ENCODE measurements at regions not wholly inside any gene's neighbourhood (a gene's known extent, or its start where the extent isn't known, plus 50 kb on each side); places are given as distances from the start of the nearest gene placed in this dataset.
"Not testable (repeated sequence)": the region's sequence is repeated elsewhere in the genome, so short reads cannot be mapped to it uniquely, and the experiment has no call there.

GRCh38 chr6:125587666-125588632, 161.5 kb upstream of the HEY2 start (continued):
- TF ChIP-seq EZH2phosphoT487 (IDR thresholded peaks at IDR 0.05; ENCODE audit: unreplicated experiment) (no peak), ZNF331 (CRISPR knock-in tag; IDR thresholded peaks at IDR 0.05; ENCODE audit: low read depth) (no peak), EZH2 (IDR thresholded peaks at IDR 0.05; ENCODE audit: low read depth, unreplicated experiment) (no peak), ETS1 (IDR thresholded peaks at IDR 0.05) (no peak), ZNF114 (CRISPR knock-in tag; IDR thresholded peaks at IDR 0.05) (no peak), NANOG (IDR thresholded peaks at IDR 0.05; ENCODE audit: borderline replicate concordance) (no peak), CTCF (conservative IDR thresholded peaks at IDR 0.05; ENCODE audit: low read depth in 2 of 2) (no peak)

GRCh38 chr6:125591796-125592195, 157.6 kb upstream of the HEY2 start:
- not testable (repeated sequence) for H3K9me2 ChIP-seq (ENCODE audit: insufficient read depth); H3K9me3 Mint-ChIP-seq; ATAC-seq

GRCh38 chr6:125593746-125594145, 155.7 kb upstream of the HEY2 start:
- Histone ChIP-seq H3K4me2 (no peak overlapping the region), H3K4me3 (no peak overlapping the region), H4K20me1 (replicated peaks; ENCODE audit: insufficient read depth) (no peaks in the 10 kb centered on the region), H3K4me1 (ENCODE audit: insufficient read depth) (no peaks in the 10 kb centered on the region), H3K36me3 (ENCODE audit: insufficient read depth) (no peaks in the 10 kb centered on the region), H3K27ac (ENCODE audit: low read depth) (no peak overlapping the region), H3F3A (replicated peaks; ENCODE audit: low read depth) (no peaks in the 10 kb centered on the region), H3K27me3 (ENCODE audit: insufficient read depth) (no peaks in the 10 kb centered on the region), H3K9me2 (ENCODE audit: insufficient read depth) (no peaks in the 10 kb centered on the region), H2AFZ (no peak overlapping the region), H3K79me2 (replicated peaks; ENCODE audit: insufficient read depth) (no peaks in the 10 kb centered on the region)
- ATAC-seq (no peak), DNase-seq (ENCODE audit: low spot score) (no peak)
- H3K4me1 Mint-ChIP-seq, result peaks cover 12% of the 10 kb centered on the region
- H3K27me3 Mint-ChIP-seq (ENCODE audit: insufficient read depth, low read depth, poor library complexity), result no peaks in the 10 kb centered on the region
- H3K36me3 Mint-ChIP-seq (ENCODE audit: low read depth), result no peaks in the 10 kb centered on the region
- H3K27ac Mint-ChIP-seq, result no peak overlapping the region
- H3K4me3 Mint-ChIP-seq, result no peak overlapping the region
- H3K9me3 Mint-ChIP-seq, result no peaks in the 10 kb centered on the region
- TF ChIP-seq STAT1 (IDR thresholded peaks at IDR 0.05; ENCODE audit: unreplicated experiment), result no peak
- no peak for TF ChIP-seq EZH2phosphoT487 (IDR thresholded peaks at IDR 0.05; ENCODE audit: unreplicated experiment)
- TF ChIP-seq JUNB (IDR thresholded peaks at IDR 0.05; ENCODE audit: unreplicated experiment), result no peak
- no peak for TF ChIP-seq ETS1 (IDR thresholded peaks at IDR 0.05)
- TF ChIP-seq EZH2 (IDR thresholded peaks at IDR 0.05; ENCODE audit: low read depth, unreplicated experiment), result no peak
- TF ChIP-seq CREB1 (CRISPR knock-in tag; IDR thresholded peaks at IDR 0.05; ENCODE audit: low read depth), result no peak
- TF ChIP-seq REST (IDR thresholded peaks at IDR 0.05; ENCODE audit: unreplicated experiment), result no peak
- TF ChIP-seq NANOG (IDR thresholded peaks at IDR 0.05; ENCODE audit: borderline replicate concordance), result no peak

More at GRCh38 chr6:125591796-125592195, 157.6 kb upstream of the HEY2 start:
- not testable (repeated sequence) for H3K36me3 ChIP-seq (ENCODE audit: insufficient read depth); H3K4me1 ChIP-seq (ENCODE audit: insufficient read depth); H4K20me1 ChIP-seq (replicated peaks; ENCODE audit: insufficient read depth); H3K27me3 Mint-ChIP-seq (ENCODE audit: insufficient read depth, low read depth, poor library complexity); H3K36me3 Mint-ChIP-seq (ENCODE audit: low read depth); H2AFZ ChIP-seq; H3K4me2 ChIP-seq; DNase-seq (ENCODE audit: low spot score); H3F3A ChIP-seq (replicated peaks; ENCODE audit: low read depth); H3K27ac ChIP-seq (ENCODE audit: low read depth); H3K27ac Mint-ChIP-seq; H3K4me3 Mint-ChIP-seq; H3K4me3 ChIP-seq; H3K79me2 ChIP-seq (replicated peaks; ENCODE audit: insufficient read depth); H3K27me3 ChIP-seq (ENCODE audit: insufficient read depth)
- peaks cover 21% of the 10 kb centered on the region for H3K4me1 Mint-ChIP-seq

All from GM23338 (cell line).